K562 (cell line): ENCODE measurements at regions not wholly inside any gene's neighbourhood (a gene's known extent, or its start where the extent isn't known, plus 50 kb on each side); places are given as distances from the start of the nearest gene placed in this dataset.

ENCODE experiments used
- CREB1 ChIP-seq, 2 experiments: sonication (generic) in 1 of 2; formaldehyde crosslinking in 1 of 2; IDR thresholded peaks; 2 replicates each; pipeline versions ENCODE4 v1.6.1 to v1.8.0; 2012 to 2022; ENCODE audit warnings: inconsistent platforms in 1 of 2, mild to moderate bottlenecking in 1 of 2, missing genetic modification reagents in 1 of 2, moderate library complexity in 1 of 2
- JUNB ChIP-seq: fragments of 450-650 bp; formaldehyde crosslinking; conservative IDR thresholded peaks from 2 replicates; pipeline ENCODE4 v1.4.0; 2020; ENCODE audit warnings: mild to moderate bottlenecking
- MAZ ChIP-seq, 2 experiments: fragments of 450-650 bp in 1 of 2; sonication (generic) in 1 of 2; formaldehyde crosslinking; IDR thresholded peaks in 1 of 2; conservative IDR thresholded peaks in 1 of 2; 2 replicates each; pipeline versions ENCODE4 v1.4.0 to v1.5.0; 2020; ENCODE audit warnings: mild to moderate bottlenecking in 1 of 2, missing genetic modification reagents in 1 of 2
- SPI1 ChIP-seq: IDR thresholded peaks from 2 replicates; pipeline ENCODE4 v1.6.1; 2011; ENCODE audit warnings: low read depth, low read length, control low read depth, borderline replicate concordance
- ZFP30 ChIP-seq: fragments of 250-450 bp; sonication (Bioruptor Pico); IDR thresholded peaks from 2 replicates; pipeline ENCODE4 v1.8.0; 2022; ENCODE audit warnings: moderate library complexity, mild to moderate bottlenecking, inconsistent platforms, borderline replicate concordance
- ZFP36 ChIP-seq: fragments of 150-350 bp; IDR thresholded peaks from 2 replicates; pipeline ENCODE4 v1.6.1; 2018; ENCODE audit warnings: low read length, low read depth; ENCODE audit not compliant: partially characterized antibody
- ZZZ3 ChIP-seq: fragments of 450-650 bp; IDR thresholded peaks from 2 replicates; pipeline ENCODE4 v1.6.1; 2016; ENCODE audit warnings: antibody characterized with exemption, mild to moderate bottlenecking, moderate library complexity
- TF ChIP-seq, protein P1 (sequence below), 3 experiments: fragments of 200-800 bp in 1 of 3; sonication (Bioruptor generic) in 1 of 3; sonication (generic) in 1 of 3; formaldehyde crosslinking in 1 of 3; IDR thresholded peaks; 2 replicates each; pipeline versions ENCODE4 v1.6.1 to v1.8.0; 2016 to 2022; ENCODE audit warnings: mild to moderate bottlenecking in 2 of 3, missing compliant biosample characterization in 2 of 3, missing genetic modification characterization in 2 of 3, missing genetic modification reagents in 1 of 3
- TF ChIP-seq, protein P2 (sequence below), 3 experiments: IDR thresholded peaks in 2 of 3; conservative IDR thresholded peaks in 1 of 3; 2 replicates each; pipeline ENCODE4 v1.5.1; 2011 to 2012; ENCODE audit warnings: low read length in 3 of 3, mild to moderate bottlenecking in 3 of 3, control low read depth in 2 of 3, improper control_type of control experiment in 1 of 3, inconsistent platforms in 1 of 3, low read depth in 1 of 3, mixed read lengths in 1 of 3, moderate library complexity in 1 of 3; ENCODE audit not compliant: insufficient read depth in 2 of 3
- TF ChIP-seq, protein P3 (sequence below): fragments of 450-650 bp; IDR thresholded peaks from 2 replicates; pipeline ENCODE4 v1.7.1; 2018; ENCODE audit warnings: mild to moderate bottlenecking, low read depth; ENCODE audit not compliant: partially characterized antibody
- TF ChIP-seq, protein P4 (sequence below): IDR thresholded peaks from 3 replicates; pipeline ENCODE4 v1.6.1; 2011; ENCODE audit warnings: borderline replicate concordance, mild to moderate bottlenecking; ENCODE audit not compliant: insufficient read length, insufficient read depth

DNA sequence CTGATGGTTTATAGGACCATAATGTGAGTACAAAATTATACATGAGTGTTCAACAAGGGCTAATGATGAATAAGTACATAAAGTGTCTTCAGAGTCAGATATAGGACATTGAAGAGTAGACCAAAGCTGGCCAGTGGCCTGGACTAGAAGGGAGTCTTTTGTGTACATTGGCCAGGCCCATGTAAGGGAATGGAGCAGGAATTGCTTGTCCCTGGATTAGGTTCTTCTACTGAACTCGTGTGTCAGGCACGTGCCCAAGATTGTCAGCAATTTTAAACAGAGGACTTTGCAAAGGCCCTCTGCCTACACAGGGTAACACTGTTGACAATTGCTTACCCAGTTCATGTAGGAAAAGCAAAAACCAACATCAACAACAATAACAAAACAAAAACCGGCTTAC is 196.0 kb upstream of the SEL1L start:
- TF ChIP-seq ZZZ3 (no peak), MAZ (CRISPR knock-in tag; conservative IDR thresholded peaks at IDR 0.05 in 1 of 2, IDR thresholded peaks at IDR 0.05 in 1 of 2) (no peak), ZFP30 (no peak), JUNB (no peak), SPI1 (no peak), CREB1 (IDR thresholded peaks at IDR 0.05) (no peak), CREB1 (CRISPR knock-in tag; IDR thresholded peaks at IDR 0.05) (no peak), ZFP36 (no peak)
- TF ChIP-seq, protein P1, sequence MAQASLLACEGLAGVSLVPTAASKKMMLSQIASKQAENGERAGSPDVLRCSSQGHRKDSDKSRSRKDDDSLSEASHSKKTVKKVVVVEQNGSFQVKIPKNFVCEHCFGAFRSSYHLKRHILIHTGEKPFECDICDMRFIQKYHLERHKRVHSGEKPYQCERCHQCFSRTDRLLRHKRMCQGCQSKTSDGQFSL (CRISPR knock-in tag; IDR thresholded peaks at IDR 0.05) = no peak
- TF ChIP-seq, protein P1 (tag; IDR thresholded peaks at IDR 0.05) = no peak
- TF ChIP-seq, protein P2, sequence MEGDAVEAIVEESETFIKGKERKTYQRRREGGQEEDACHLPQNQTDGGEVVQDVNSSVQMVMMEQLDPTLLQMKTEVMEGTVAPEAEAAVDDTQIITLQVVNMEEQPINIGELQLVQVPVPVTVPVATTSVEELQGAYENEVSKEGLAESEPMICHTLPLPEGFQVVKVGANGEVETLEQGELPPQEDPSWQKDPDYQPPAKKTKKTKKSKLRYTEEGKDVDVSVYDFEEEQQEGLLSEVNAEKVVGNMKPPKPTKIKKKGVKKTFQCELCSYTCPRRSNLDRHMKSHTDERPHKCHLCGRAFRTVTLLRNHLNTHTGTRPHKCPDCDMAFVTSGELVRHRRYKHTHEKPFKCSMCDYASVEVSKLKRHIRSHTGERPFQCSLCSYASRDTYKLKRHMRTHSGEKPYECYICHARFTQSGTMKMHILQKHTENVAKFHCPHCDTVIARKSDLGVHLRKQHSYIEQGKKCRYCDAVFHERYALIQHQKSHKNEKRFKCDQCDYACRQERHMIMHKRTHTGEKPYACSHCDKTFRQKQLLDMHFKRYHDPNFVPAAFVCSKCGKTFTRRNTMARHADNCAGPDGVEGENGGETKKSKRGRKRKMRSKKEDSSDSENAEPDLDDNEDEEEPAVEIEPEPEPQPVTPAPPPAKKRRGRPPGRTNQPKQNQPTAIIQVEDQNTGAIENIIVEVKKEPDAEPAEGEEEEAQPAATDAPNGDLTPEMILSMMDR (IDR thresholded peaks at IDR 0.05 in 2 of 3, conservative IDR thresholded peaks at IDR 0.05 in 1 of 3; ENCODE audit: insufficient read depth in 2 of 3, low read depth in 1 of 3, low read length in 3 of 3) = no peak
- TF ChIP-seq, protein P3, sequence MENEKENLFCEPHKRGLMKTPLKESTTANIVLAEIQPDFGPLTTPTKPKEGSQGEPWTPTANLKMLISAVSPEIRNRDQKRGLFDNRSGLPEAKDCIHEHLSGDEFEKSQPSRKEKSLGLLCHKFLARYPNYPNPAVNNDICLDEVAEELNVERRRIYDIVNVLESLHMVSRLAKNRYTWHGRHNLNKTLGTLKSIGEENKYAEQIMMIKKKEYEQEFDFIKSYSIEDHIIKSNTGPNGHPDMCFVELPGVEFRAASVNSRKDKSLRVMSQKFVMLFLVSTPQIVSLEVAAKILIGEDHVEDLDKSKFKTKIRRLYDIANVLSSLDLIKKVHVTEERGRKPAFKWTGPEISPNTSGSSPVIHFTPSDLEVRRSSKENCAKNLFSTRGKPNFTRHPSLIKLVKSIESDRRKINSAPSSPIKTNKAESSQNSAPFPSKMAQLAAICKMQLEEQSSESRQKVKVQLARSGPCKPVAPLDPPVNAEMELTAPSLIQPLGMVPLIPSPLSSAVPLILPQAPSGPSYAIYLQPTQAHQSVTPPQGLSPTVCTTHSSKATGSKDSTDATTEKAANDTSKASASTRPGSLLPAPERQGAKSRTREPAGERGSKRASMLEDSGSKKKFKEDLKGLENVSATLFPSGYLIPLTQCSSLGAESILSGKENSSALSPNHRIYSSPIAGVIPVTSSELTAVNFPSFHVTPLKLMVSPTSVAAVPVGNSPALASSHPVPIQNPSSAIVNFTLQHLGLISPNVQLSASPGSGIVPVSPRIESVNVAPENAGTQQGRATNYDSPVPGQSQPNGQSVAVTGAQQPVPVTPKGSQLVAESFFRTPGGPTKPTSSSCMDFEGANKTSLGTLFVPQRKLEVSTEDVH = no peak
- TF ChIP-seq, protein P4, sequence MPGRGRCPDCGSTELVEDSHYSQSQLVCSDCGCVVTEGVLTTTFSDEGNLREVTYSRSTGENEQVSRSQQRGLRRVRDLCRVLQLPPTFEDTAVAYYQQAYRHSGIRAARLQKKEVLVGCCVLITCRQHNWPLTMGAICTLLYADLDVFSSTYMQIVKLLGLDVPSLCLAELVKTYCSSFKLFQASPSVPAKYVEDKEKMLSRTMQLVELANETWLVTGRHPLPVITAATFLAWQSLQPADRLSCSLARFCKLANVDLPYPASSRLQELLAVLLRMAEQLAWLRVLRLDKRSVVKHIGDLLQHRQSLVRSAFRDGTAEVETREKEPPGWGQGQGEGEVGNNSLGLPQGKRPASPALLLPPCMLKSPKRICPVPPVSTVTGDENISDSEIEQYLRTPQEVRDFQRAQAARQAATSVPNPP = no peak
